G401.6 (cell line): ENCODE measurements at regions not wholly inside any gene's neighbourhood (a gene's known extent, or its start where the extent isn't known, plus 50 kb on each side); places are given as distances from the start of the nearest gene placed in this dataset.

Experiments
- FAIRE-seq: peaks from 2 replicates; lab custom pipeline; 2012; peaks lifted over from hg19 to GRCh38; lab: Jason Lieb, UNC

DNA sequence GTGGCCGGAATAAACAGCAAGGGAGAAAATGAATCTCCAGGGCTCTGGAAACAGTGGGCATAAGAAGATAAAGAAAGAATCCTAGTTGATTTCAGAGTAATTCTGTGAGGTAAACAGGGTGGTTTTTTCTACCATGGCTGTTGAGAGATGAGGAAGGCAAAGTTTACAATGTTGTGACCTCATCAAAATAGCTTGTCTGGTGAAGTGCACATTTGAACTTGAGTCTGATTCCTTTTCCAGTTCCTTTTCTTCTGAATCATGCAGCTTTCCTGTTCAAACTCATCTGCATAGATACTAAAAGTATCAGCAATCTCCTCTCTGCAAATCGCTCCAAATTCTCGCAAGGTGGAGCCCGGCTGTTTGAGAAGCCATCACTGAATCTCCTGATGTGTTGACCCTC, 161.7 kb downstream of the PLPP3 start:
- FAIRE-seq, result no peak

DNA sequence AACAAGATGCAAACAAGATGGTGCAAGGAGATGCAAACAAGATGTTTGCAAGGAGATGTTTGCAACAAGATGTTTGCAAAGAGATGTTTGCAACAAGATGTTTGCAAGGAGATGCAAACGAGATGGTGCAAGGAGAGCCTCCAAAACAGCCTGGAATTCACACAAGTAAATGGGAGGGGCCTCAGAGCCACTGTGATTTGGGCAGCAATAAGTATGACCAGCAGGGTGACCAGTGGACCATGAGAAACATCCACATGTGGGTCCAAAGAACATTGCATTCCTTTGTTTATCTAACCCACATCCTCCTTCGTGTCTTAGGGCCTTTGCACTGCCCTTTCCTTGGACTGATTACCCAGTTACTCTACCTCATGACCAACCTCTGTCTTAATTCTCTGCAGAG, 162.9 kb downstream of the PLPP3 start:
- FAIRE-seq, result no peak

DNA sequence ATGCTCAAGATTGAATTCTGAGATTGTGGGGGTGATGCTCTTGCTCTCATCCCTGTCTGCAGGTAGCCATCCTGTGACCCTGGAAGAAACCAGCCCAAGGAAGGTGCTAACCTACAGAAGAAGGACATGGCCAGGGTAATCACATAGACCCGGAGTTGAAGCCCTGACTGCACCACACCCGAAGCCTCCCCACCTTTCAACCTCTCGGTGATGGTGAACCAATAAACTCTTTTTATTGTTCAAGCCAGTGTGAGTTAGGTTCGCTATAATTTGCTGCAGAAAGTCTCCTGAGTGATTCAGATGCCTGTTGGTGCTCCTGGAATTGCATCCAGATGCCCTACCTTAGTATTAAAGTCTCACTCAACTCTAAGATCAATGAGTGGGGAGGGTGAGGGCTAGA, 163.6 kb downstream of the PLPP3 start:
- no peak for FAIRE-seq

DNA sequence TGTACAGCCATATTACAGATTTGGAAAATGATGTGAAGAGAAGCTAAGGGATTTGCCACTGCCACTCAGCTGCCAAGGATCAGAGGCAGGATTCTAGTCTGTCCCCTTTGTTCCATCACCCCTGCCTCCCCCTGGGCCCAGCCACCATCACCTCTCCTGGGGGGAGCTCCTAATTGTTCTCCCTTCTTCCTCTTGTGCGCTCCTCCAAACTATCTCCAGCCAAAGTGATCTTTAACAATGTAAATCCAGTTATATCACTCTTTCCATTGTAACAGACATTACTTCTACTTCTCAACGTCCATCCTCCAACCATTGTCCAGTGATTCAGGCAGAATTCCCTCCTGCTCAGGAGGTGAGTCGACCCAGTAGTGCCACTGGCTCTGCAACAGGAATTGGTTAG, 164.1 kb downstream of the PLPP3 start:
- FAIRE-seq, result no peak

DNA sequence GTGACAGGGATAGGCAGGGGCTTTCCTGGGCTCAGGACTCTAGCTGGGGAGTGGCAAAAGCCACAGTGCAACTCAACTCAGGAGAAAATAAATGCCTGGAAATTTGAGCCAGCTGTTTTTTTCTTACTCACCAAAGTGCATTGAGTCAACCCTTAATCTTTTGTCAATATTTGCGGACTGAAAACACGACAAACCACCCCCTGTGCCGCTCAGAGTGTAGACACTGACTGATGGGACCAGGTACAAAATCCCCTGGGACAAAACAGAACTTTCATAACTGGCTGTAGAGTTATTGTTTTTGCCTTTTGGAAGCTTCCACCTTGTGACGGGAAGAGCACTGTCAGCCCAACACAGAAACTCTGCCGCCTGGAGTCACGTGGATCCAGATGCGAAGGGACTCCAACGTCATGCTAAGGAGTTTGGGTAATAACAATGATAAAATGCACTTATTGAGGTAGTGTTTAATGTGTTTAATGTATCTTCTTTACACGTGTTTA, 164.6 kb downstream of the PLPP3 start:
- FAIRE-seq, result no peak

DNA sequence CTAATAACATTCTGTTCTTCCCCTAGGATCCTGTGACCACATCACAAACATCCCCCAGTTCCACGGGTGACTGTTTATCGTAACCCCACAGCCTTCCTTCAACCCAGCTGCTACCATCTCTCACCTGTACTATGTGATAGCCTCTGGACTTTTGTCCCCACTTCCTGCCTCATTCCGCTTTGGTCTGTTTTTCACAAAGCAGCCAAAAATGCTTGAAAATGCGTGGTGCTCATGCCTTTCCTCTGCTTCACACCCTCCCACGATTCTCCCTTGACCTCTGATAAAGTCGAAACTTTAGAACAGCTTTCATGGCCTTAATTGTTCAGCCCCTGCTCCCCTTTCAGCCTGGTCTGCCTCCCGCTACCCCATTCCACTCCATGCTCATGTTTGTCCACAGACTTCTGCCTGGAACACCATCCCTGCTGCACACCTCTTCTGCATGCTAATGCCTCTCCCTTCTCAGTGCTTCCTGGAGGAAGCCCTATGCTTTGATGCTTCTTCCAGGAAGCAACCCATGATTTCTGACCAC, 165.6 kb downstream of the PLPP3 start:
- no peak for FAIRE-seq

DNA sequence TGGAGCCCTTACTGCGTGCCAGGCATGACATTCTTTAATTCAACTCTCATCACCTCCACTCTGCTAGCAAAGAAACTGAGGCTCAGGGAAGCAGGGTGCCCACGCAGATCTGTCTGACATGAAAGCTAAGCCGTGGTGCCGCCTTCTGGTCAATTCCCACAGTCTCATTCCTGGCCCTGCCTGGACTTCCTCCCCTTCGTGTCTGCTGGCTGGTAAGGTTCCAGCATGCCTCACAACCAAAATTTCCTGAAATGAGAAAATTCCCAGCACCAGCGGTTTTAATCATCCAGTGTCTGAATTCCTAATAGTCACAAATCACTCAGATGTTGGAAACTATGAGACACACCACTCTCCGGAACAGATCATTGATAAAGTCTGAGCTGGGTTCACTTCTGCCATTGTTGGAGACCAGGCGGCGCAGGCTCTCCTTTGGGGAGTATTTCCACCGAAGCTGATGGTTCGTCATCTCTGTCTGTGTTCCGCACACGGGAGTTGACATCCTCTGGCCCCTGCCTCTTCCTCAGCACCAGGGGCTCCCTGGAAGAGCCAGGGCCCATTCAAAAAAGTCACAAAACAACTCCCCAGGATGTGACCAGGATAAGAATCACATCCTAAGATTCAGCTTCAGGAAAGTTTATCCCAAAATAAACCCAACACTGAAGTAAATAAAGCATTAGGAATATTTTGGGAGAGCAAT, 167.7 kb downstream of the PLPP3 start:
- no peak for FAIRE-seq

DNA sequence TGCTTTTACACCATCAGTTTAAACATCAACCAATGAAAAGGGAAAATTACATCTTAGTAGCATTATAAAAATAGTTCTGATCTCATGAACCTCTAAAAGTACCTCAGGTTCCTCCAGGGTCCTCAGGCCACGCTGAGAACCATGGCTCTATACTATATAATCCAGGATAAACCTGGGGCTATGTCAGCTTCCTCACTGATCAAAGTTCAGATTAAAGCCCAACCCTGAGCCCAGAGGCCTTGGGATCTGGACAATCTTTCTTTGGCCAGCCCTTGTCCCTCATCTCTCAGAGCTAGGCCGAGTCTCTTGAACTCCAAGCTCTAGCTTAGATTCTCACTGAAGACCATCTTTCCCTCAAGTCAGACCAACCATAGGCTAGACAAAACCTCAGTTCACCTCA, 168.3 kb downstream of the PLPP3 start:
- FAIRE-seq, result no peak

DNA sequence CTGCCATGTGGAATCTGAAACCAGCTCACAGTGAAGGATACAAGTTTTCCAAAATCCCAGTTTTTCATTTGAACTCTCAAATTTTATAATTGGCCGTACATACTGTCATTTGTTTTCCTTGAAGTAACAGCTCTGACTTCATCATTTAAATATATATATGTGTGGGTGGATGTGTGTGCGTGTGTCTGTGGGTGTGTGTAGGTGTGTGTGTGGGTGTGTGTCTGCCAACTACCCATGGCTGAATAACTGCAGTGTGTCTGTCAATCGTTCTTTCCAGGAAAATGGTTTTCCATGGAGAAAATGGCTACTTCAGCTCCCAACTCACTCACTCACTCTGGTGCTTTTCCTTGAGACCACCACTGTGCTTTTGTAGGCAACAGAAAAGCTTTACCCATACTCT, 169.0 kb downstream of the PLPP3 start:
- no peak for FAIRE-seq

DNA sequence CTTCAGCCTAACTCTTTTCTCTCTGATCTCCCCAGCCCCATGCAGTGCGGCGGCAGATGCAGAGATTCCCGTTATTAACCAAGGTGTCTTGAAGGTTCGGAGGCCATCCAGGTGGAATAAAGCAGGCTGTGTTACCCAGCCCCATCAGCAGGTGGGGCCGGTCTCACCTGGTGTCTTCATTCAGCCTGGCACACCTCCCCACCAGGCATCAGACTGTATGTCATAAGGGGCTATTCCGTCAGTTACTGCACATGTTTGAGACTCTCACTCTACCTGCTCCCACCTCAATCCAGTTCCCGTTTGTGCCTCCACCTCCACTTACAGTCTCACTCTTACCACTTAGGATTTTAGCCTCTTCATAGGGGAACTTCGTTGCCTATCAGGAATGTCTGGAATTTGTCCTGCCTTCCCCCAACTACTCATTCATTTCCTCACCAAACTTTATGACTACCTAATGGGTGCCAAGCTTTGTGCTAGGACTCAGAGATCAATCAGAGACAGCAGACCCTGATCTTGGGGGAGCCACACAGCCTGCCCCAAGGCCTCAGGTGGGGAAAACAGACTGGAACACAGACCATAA, 170.2 kb downstream of the PLPP3 start:
- FAIRE-seq, result no peak

DNA sequence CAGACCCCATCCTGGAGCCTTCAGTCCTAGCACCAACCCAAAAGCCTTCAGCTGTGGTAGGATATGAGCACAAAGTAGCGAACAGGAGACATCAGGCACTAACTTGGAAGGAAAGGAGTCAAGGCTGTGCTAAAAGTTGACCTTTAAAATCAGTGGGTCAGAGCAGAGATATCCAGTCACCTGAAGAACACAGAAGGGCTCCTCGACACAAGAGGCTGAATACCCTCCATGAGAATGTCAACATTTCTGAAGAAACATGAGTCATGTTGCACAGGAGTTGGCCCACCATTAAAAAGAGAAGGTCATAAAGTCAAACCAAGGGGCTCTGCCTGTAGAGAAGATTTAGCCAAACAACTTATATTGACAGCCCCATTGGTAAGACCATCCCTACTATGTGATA, 172.5 kb downstream of the PLPP3 start:
- FAIRE-seq, result no peak

DNA sequence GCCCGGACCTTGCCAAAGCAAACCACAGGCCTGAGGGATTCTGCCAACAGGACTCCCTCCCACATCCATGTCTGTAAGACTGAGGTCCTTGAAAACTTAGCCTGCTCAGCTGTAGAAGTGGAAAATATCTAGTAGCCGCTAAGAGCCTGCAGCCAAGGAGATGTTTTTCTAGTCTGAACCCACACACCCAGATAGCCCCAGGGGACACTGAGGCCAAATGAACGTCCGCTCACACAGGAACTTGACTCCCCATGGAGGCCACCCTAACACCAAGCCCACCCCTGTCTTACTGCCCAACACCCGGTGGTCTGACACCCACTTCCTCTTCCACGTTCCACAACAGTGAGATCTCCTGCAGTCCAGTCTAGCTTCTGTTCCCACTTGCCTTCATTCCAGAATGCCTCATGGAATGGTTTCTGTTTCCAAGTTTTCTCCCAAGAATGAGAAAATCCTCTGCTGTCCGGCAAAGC, 174.8 kb downstream of the PLPP3 start:
- no peak for FAIRE-seq

DNA sequence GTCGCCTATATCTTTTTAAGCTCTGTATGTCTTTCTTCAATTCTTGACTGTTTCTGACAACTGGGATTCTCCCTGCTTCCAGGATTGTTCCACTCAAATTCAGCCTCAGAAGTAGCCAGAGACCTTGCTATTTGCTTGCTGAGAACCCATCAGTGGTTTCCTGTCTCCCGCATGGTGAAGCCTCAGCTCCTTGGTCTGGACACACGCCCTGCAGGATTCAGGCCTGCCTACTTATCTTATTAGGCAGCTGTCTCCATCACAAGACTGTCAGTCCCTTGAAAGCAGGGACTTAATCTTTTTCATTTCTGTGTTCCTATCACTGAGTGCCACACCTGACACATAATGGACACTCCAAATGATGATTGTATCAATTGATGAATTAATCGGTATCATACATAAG, 175.3 kb downstream of the PLPP3 start:
- FAIRE-seq, result no peak

DNA sequence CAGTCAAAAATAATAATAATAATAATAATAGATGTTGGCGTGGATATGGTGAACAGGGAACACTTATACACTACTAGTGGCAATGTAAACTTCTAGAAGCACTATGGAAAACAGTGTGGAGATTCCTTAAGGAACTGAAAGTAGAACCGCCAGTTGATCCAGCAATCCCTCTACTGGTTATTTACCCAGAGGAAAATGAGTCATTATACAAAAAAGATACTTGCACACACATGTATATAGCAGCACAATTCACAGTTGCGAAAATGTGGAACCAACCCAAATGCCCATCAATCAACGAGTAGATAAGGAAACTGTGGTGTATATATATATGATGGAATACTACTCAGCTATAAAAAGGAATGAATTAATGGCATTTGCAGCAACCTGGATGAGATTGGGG, 176.0 kb downstream of the PLPP3 start:
- FAIRE-seq, result no peak

DNA sequence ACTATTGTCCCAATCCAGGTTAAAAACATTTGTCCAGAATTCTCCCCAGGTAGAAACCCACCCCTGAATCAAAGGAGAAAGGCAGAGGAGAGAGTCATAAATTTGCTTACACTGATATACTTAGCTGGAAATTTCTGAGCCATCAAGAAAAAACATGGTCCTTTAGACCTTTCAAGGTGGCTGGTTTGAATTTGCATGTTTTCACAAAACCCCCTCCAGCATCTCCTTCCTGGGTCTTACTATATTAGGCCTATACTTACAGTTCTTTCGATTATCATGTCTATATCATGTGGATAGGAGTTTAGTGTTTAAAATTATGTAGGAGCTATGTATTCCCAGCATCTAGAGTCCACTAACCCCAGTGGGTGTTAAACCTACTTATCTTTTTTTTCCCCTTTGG, 178.2 kb downstream of the PLPP3 start:
- FAIRE-seq, result no peak

DNA sequence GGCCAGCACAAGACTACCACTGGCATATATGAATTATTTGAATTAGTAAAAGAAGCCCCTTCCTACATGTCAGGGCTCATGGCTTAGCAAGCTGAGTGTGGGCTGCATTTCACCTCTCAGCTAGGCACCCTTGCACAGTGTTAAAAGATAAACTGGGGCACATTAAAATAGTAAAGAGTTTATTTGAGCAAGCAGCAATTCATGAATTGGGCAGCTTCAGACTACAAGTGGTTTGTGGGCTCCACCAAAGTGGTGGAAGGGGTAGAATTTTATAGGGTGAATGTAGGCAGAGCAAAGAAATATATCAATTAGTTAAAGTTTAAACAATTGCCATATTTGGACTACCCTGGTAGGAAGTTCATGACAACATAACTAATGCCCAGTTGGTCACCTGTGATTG, 178.8 kb downstream of the PLPP3 start:
- FAIRE-seq, result no peak

DNA sequence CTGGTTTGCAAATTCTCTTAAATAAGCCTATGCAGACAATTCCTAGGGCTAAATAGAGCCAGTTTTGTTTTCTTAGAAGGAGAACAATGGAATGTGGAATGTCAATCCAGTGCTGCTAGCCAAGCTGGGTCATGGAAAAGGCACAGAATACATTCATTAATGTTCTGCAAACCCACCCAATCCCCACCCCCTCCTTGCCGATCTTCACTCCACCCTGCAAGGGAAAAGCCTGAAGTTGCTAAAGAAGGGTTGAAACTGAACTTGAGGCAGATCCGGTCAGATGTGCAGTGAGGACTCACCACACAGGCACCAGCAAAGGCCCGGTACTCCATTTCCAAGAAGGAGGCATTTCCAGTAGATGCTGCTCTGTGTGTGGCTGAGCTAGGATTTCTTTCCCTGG, 179.6 kb downstream of the PLPP3 start:
- FAIRE-seq, result no peak

DNA sequence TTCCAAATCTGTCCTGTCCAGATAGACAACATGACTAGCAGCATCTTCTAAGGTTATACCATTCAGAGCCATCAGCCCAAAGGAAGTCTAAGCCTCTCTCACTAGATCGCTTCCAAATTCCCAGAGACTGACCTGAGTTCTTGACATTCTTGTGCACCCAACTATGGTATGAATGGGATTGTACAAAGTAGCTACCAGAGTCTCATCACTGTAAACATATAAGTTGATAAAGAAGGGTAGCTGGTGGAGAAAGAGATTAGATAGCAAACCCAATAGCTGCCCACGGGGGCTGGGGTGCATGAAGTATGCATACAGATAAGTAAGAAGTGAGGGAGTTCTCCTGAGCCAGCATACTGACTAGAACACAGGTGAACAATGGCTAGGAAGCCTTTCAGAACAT, 180.0 kb downstream of the PLPP3 start:
- FAIRE-seq, result no peak

DNA sequence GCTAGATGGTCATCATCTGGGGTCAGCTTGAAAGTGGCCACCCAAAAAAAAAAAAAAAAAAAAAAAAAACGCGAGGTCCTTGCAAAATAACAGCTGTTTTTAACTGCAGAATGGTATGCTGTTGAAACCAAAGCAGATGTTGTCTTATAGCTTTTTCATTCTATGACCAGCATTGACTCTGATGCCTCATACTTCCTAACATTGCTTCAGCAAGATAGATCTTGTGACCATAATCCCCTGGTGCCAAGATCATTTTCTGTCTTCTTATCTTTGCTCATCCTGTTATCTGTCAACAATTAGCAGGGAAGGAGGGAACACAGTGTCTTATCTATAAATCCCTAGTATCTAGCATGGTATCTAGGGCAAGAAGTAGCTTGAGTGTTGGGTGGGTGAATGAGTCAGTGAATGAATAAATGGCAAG, 181.5 kb downstream of the PLPP3 start:
- no peak for FAIRE-seq

DNA sequence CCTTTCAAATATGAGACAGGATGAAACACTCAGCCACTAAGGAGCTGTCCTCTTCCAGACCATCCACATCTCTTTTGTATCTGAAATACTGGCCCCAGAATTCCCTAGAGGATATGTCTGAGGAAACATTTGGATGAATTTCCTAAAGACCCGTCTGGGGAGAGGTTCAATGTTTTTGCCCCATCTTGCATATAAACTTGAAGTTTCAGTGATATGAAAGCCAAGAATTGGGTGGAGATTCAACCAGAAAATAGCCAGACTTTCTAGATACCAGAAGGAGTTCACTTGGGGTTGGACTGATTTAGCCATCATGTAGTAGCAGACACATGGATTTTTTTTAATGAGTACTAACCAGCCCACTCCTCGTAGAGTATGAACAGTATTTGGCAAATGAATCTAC, 182.0 kb downstream of the PLPP3 start:
- no peak for FAIRE-seq

DNA sequence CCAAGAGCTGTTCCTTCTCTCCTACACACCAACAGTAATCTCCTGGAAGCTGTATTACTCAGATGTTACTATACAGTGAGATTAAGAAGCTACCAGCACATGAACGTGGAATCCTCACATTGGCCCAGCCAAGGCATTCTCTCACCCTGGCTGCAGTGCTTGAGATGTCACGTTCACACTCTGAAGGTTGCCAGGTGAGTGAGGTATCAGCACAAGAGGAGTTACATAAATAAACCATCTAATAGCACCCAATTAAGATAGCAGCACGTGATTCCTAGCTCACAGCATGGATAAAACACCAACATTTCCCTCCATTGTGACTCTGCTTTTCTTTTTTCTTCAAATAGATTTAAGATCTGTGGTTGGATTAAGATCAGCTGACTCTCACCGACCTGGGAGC, 182.8 kb downstream of the PLPP3 start:
- no peak for FAIRE-seq

DNA sequence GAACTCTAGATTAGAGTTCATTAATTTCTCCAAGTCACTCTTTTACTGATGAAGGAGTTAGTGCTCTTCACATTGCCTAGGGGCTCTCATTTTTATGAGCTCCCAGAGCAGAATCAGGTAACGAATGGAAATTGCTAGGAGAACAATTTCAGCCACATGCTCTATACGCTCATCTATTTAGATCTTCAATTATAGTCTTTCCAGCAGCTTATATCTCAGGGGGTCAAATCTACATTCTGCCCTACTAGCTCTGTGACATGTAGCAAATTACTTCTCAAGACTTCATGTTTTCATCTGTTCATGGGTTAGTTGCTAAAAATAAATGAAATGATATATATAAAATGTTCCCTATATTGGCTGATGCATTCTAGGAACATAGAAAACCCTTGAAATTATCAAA, 183.6 kb downstream of the PLPP3 start:
- no peak for FAIRE-seq

DNA sequence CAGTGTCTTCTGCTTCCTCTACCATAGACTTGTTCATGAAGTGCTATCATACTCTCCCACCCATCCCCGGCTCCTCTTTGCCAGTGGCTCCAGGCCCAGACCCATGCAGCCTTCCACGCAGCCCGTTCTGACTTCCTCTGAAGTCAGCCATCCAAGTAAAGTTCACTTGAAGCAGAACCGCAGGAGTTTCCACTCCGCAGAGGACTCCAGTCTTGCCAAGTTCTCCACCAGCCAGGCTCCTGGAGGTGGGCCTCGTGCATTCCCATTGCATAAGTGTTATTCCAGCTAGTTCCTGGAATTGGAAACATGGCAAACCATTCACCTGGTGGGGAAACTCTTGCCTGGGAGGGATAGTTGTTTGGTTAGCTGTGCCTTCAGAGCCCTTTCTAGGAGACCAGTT, 185.1 kb downstream of the PLPP3 start:
- FAIRE-seq, result no peak
